GM19099 (cell line): ENCODE measurements at regions not wholly inside any gene's neighbourhood (a gene's known extent, or its start where the extent isn't known, plus 50 kb on each side); places are given as distances from the start of the nearest gene placed in this dataset.

Experiments used
- POLR2A ChIP-seq: IDR thresholded peaks from 3 replicates; pipeline ENCODE4 v1.6.1; 2011; ENCODE audit warnings: low read depth; ENCODE audit not compliant: insufficient read length; ENCODE audit errors: extremely low read depth

DNA sequence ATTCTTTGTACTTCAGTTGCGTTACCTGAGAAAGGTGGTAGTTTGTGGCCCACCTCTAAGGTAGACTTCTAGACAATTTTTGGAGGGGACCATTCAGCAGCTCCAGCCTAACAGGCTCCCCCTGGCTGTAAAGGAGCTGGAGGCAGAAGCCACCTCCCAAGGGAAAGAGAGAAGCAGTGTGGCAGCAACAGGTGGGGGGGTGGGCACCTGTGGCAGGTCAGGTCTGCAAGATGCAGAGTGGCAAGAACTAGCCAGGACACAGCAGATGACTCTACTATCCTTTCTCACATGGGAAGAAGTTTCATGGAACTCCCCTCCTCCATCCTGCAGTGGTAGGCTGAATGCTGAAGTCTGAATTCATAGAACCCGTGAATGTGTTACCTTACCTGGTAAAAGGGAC, 148.3 kb upstream of the DTNBP1 start:
- TF ChIP-seq POLR2A, result no peak

DNA sequence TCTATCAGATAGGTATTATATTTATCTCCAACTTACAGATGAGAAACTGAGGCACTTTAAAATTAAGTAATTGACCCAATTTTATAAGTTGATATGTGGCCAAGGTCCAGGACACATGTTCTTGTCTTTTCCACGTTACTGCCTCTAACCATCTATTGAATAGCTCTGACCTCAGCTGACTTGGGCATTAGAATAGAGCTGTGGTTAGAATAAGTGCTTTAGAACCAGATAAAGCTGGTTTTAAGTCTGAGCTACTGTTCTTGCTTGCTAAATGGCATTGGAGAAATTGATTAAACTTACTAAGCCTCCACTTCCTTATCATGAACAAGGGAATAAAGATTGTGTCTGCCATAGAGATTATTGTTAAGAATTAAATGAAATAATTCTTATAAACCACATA, 147.8 kb upstream of the DTNBP1 start:
- TF ChIP-seq POLR2A, result no peak

DNA sequence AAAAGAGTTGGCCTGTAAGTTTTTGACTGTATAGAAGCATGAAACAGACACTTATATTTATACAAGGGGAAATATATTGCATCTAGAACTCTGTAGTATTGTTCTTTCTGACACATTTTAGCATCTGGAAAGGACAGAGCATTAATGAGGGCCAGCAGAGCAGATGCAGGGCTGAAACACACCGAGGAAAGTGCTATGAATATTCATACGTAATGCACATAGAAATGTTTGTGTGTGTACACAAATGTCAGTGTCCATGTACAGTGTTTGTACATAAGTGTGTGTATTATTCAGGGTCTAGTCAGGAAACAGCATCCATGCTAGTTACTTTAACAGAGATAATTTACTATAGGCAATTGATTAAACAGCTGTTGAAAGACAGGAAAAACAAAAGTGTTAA, 146.5 kb upstream of the DTNBP1 start:
- TF ChIP-seq POLR2A, result no peak

DNA sequence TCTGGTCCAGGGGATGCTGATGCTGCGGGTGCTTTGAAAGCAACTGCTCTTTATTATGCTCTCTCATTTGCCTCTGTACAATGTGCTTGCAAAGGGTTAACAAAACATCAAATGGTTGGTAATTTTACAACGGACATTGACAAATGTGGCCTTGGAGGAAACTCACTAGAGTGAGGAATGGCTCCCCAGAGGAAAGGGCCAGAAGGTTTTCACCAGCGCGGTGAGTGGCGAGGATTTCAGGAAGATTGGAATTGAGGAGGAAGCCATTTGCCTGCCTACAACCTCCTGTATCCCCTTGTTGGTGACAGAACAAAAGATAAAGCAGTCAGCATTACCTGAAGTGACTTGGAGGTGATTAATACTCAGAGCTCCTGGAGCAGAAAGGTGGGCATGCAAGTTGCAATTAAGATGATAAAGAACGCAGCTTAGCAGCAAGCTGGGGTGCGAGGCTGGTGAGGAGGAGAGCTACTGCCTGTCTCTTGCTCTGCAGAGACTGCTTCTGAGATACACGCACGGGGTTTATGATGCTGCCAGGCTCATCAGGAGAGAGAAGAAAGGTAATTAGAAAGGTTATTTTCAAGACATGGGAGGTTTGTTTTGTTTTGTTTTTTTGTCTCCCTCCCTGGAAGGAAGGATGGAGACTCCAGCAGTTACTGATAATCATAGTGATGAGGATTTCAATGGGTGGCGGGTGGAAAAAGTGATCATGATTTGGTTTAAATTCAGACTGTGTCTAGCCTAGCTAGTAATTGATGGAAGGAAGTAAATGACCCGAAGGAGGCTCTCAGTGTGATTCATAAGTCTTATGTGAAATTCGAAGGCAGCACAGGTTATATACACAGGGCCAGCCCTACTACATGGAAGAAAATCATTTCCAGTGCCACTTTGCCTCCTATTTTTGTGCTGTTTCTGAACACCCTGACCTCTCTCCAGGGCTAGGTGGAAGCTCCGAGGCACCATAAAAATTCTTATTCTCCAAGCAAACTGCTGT, 141.6 kb upstream of the DTNBP1 start:
- no peak for TF ChIP-seq POLR2A

DNA sequence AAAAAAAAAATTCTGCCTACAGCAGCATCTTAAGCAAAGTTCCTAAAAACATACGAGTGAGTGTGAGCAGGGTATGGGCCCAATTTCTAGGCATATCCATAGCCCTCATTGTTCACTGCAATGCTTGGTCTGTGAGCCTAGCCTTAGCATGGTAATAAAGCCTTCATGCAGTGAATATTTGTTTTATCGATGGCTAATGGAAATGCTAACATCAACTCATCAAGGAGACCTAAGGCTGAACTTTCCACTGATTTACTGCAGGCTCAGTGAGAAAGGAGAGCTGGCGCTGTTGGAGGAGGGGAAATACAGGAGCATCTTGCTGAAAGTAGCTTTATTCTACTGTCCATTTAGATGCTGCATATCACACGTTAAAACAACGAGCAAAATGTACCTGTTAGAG, 139.6 kb upstream of the DTNBP1 start:
- TF ChIP-seq POLR2A, result no peak

DNA sequence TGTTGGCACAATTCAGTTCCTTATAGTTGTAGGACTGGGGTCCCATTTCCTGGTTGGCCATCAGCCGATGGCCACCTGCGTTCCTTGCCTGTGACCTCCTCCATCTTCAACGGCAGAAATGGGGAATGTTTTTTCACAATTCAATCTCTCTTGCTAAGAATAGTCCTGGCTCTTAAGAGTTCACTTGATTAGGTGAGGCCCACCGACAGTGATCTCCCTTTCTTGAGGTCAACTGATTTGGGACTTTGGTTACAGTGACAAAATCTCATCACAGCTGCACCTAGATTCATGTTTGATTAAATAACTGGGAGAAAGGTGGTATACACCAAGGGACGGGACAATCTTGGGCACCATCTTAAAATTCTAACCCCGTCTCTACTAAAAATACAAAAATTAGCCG, 139.1 kb upstream of the DTNBP1 start:
- TF ChIP-seq POLR2A, result no peak

DNA sequence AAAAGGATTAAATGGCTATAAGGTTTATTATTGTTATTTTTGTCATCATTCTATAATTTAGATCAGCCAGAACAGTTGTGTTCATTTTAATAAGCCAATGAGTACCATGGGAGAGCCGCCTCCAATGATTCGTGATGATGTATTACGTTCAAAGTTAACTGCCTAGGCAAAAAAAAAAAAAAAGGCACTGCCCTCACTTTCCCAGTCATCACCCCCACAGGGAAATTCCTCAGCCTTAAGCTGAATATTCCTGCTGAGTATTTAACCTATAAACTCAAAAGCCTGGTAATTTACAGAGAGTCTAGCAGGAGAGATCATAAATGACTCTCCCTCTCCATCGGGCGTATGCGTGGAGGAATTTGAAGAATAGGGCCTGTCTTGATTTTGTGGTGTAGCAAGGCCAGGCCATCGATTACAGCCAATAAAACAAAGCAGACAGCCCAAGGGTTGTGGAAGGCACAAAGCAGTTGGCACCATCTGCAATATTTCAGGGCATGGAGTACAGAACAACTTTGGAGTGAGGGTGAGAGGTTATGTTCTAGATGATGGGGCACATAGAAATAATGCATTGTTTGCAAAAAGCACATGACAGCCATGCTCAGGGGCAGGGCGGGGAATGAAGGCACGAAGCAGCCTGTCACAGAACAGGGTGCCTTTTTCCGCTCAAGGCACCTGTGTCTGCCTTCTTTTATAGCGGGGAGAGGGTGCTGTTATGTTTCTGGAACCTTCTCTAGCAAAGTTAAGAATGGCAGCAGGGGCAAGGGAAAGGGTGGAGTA, 138.2 kb upstream of the DTNBP1 start:
- TF ChIP-seq POLR2A, result no peak

DNA sequence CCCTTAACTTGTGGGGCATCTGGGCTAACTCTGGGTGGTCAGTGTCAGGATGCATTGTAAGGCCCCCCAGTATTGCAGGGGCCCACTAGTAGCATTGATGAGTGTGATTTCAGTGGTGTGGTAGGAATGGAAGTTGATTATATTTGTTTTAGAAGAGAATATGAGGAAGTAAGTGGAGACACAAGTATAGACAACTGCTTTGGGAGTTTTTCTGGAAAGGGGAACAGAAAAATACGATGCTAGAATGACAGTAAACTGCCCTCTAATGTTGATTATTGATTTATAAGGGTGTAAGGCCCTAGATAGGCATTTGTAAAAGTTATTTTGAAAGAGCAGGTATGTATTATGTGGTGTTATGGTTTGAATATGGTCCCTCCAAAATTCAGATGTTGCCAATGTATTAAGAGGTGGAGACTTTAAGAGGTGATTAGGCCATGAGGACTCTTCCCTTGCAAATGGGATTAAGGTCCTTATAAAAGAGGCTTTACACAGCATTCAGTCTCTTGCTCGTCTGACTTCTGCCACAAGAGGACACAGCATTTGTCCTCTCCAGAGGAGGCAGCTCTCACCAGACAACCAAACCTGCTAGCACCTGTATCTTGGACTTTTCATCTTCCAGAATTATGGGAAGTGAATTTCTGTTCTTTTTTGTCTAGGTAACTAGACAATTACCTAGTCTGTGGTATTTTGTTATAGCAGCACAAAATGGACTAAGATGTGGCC, 135.9 kb upstream of the DTNBP1 start:
- no peak for TF ChIP-seq POLR2A

DNA sequence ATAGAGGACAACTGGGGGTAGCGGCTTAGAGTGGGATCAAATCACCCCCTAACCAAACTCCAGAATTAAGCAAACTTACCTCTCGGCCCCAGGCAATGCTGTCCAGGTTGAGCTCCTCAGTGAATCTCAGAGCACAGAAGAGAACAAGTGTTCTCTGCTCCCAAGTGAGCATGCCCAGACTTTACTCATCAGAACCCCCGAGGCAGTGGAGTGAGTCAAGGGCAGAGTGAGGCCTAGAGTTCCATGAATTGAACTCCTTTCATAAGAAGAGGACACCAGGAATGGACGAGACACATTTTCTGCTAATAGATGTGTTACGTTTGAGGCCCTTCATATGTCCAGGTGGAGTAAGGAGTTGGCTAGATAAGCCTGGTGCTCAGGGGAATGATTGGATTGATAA, 134.0 kb upstream of the DTNBP1 start:
- no peak for TF ChIP-seq POLR2A

DNA sequence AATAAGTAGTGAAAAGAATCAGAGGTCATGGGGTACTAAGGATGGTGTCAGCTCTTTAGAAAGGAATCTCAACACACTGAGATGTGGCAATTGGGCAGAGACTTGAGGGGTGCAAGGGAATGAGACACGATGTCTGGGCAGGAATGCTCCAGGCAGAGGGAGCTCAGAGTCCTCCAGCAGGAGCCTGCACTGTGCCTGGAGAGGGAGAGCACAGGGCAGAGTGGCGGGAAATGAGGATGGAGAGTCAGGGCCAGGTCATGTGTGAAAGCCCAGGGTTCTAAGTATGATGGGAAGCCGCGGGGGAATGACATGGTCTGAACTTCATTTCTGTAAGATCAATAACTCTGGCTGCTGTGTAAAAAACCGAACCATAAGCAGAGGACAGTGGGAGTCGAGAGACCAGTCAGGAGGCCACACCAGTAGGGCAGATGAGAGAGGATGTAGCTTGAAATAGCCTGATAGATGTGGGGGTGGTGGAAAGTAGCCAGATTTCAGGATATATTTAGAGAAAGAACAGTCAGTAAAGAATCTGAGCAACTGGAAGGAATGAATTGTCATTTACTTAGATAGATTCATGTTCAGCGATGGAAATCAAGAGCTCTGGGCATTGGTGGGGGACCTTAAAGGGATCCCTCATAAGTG, 133.4 kb upstream of the DTNBP1 start:
- no peak for TF ChIP-seq POLR2A

DNA sequence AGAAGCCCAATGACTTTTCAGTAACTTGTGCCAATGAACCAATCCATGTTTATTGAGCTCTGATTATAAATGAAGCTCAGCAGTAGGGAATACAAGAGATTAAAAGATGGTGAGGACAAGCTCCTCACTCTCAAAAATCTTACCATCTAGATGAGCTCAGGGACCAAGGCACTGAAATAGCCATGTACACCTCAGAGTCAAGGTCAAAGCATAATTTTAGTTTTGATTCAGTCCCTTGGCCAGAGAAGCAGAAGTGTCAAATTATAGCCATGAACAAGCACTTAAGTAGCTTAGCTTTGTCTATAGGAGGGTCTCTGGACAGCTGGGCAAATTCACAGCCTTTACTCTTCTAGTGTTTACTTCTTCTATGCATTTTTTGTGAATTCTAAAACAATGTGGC, 131.0 kb upstream of the DTNBP1 start:
- no peak for TF ChIP-seq POLR2A

DNA sequence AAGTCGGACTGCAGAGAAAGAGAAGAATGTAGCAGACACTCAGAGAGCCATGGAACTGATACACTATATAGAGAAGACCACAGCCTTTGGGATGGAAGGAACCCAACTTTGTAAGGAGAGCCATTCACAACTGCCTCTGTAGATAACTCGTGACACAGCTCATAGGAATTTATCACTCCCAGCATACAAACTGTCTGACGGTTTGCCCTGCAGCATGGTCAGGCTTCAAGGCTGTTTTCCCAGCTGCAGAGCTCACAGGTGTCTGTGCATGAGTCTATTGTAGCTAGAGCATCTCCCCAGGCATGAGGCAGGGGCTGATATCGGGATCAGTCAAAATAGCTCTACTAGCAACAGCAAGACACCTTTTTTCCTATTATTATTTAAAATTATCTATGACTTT, 130.5 kb upstream of the DTNBP1 start:
- no peak for TF ChIP-seq POLR2A

DNA sequence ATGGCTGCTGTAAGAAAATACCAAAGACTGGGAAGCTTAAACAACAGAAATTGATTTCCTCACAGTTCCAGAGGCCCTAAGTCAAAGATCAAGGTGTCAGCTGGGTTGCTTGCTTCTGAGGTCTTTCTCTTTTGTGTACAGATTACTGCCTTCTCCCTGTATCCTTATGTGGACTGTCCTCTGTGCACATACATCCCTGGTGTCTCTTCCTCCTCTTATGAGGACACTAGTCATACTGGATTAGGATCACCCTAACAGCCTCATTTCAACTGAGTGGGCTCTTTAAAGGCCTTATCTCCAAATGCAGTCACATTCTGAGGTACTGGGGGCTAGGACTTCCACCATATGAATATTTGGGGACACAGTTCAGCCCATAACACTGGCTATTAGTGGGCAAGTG, 130.0 kb upstream of the DTNBP1 start:
- no peak for TF ChIP-seq POLR2A

DNA sequence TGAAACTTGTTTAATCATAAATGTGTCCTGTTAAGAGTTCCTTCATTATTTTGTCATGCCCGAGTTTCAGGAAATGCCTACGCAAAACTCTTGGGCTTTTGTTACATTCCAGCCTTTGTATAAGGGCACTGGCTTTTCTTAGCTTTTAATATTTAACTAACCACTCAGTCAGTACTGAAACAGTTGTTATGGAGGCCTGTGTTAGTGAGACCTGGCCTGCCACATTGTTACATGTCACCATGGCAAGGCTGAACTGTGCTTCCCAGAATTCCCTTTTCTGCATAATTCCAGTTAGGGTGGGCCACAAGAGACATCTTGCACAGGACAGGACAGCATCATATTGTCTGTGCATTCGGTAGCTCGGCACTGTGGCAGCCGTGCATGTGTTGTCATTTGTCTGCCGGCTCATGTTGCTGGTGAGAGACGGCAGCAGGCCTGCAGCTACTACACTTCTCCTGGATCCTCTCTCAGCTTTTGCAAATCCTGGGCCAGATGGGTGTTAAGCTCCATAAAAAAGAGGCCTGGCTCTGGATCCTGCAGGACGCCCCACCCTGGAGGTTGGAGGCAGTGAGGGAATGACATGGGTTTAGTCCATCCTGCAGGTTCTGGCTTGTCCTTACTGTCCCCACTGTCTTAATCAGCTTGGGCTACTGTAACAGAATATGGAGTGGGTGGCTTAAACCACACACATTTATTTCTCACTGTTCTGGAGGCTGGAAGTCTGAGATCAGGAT, 128.8 kb upstream of the DTNBP1 start:
- TF ChIP-seq POLR2A, result no peak
